ENCODE measurements at regions not wholly inside any gene's neighbourhood (a gene's known extent, or its start where the extent isn't known, plus 50 kb on each side); places are given as distances from the start of the nearest gene placed in this dataset.
"Not testable (repeated sequence)": the region's sequence is repeated elsewhere in the genome, so short reads cannot be mapped to it uniquely, and the experiment has no call there.

GRCh38 chr5:56656846-56657726 lies 158.3 kb upstream of the MAP3K1 start:
- no peak for DNase-seq

- DNase-seq, result no peak
Observed at GRCh38 chr5:56651893-56652292, 163.5 kb upstream of the MAP3K1 start.

GRCh38 chr5:56650386-56650785 lies 165.0 kb upstream of the MAP3K1 start:
- DNase-seq, result no peak

- no peak for DNase-seq
Observed at GRCh38 chr5:56649569-56649968, 165.8 kb upstream of the MAP3K1 start.

- no peak for DNase-seq
Observed at GRCh38 chr5:56648460-56649034, 166.8 kb upstream of the MAP3K1 start.

GRCh38 chr5:56647099-56647850 lies 168.1 kb upstream of the MAP3K1 start:
- no peak for DNase-seq

GRCh38 chr5:56641635-56642260 lies 173.6 kb upstream of the MAP3K1 start:
- no peak for DNase-seq

GRCh38 chr5:56640763-56641406 lies 174.5 kb upstream of the MAP3K1 start:
- DNase-seq, result no peak

GRCh38 chr5:56639476-56639875 lies 175.9 kb upstream of the MAP3K1 start:
- DNase-seq, result no peak

GRCh38 chr5:56638768-56639238 lies 176.5 kb upstream of the MAP3K1 start:
- DNase-seq, result no peak

GRCh38 chr5:56638061-56638621 lies 177.2 kb upstream of the MAP3K1 start:
- no peak for DNase-seq

- no peak for DNase-seq
Observed at GRCh38 chr5:56637321-56637920, 177.9 kb upstream of the MAP3K1 start.

GRCh38 chr5:56633950-56634349 lies 181.4 kb upstream of the MAP3K1 start:
- DNase-seq, result no peak

GRCh38 chr5:56632939-56633338 lies 182.4 kb upstream of the MAP3K1 start:
- no peak for DNase-seq

GRCh38 chr5:56632199-56632598 lies 183.2 kb upstream of the MAP3K1 start:
- no peak for DNase-seq

- DNase-seq, result no peak
Observed at GRCh38 chr5:56631719-56632118, 183.6 kb upstream of the MAP3K1 start.

GRCh38 chr5:56628616-56629015 lies 186.7 kb upstream of the MAP3K1 start:
- not testable (repeated sequence) for DNase-seq

- DNase-seq, result no peak
Observed at GRCh38 chr5:56625541-56625940, 189.8 kb upstream of the MAP3K1 start.

- no peak for DNase-seq
Observed at GRCh38 chr5:56624751-56625150, 190.6 kb upstream of the MAP3K1 start.

- no peak for DNase-seq
Observed at GRCh38 chr5:56622141-56622540, 193.2 kb upstream of the MAP3K1 start.

- DNase-seq, result no peak
Observed at GRCh38 chr5:56620903-56621677, 194.3 kb upstream of the MAP3K1 start.

Measured in DMS 273 treated with DMSO at 0.1 percent for 48 hours (cell line).